NB4 (cell line): ENCODE measurements at regions not wholly inside any gene's neighbourhood (a gene's known extent, or its start where the extent isn't known, plus 50 kb on each side); places are given as distances from the start of the nearest gene placed in this dataset.

Source experiments
- POLR2A ChIP-seq: IDR thresholded peaks from 2 replicates; pipeline ENCODE4 v1.6.1; 2011; ENCODE audit warnings: mild to moderate bottlenecking; ENCODE audit not compliant: insufficient read length; ENCODE audit errors: extremely low read depth
- TF ChIP-seq, protein P1 (sequence below): IDR thresholded peaks from one replicate; pipeline ENCODE4 v1.5.1; 2012; ENCODE audit warnings: low read depth, low read length

DNA sequence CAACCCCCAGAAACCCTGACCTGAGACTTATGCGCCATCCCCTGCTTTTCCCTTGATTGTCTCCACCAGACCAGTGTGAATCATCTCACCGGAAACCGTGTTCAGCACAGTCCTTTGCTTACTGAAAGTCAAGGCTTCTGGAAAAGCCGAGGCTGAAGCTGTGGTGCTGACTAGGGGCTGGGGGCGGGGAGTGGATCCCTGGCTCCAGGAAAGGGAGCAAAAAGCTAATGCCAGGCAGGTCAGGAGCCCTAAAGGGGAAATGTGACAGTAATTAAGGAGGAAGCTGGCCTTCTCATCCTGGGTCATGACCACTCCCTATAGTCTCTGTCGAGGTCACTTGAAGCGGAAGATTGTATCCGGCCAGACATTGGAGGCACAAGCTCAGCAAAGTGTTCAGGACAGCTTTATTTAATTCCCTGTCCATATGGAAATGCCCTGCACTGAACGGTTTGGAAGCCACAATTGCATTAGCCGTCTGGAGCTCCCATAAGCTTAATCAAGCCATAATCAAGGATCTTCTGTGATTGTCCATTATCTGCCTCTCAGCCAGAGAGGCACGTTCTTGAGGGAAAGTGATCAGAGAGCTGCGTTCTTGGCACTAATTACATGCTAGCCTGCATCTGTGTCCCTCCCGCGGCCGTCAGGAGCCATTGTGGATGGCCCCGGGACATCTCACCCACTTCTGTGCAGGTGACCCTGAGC, 403.6 kb downstream of the RRAGC start:
- TF ChIP-seq, protein P1, sequence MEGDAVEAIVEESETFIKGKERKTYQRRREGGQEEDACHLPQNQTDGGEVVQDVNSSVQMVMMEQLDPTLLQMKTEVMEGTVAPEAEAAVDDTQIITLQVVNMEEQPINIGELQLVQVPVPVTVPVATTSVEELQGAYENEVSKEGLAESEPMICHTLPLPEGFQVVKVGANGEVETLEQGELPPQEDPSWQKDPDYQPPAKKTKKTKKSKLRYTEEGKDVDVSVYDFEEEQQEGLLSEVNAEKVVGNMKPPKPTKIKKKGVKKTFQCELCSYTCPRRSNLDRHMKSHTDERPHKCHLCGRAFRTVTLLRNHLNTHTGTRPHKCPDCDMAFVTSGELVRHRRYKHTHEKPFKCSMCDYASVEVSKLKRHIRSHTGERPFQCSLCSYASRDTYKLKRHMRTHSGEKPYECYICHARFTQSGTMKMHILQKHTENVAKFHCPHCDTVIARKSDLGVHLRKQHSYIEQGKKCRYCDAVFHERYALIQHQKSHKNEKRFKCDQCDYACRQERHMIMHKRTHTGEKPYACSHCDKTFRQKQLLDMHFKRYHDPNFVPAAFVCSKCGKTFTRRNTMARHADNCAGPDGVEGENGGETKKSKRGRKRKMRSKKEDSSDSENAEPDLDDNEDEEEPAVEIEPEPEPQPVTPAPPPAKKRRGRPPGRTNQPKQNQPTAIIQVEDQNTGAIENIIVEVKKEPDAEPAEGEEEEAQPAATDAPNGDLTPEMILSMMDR: no peak
- TF ChIP-seq POLR2A: no peak
